ENCODE measurements at regions not wholly inside any gene's neighbourhood (a gene's known extent, or its start where the extent isn't known, plus 50 kb on each side); places are given as distances from the start of the nearest gene placed in this dataset.

DNA sequence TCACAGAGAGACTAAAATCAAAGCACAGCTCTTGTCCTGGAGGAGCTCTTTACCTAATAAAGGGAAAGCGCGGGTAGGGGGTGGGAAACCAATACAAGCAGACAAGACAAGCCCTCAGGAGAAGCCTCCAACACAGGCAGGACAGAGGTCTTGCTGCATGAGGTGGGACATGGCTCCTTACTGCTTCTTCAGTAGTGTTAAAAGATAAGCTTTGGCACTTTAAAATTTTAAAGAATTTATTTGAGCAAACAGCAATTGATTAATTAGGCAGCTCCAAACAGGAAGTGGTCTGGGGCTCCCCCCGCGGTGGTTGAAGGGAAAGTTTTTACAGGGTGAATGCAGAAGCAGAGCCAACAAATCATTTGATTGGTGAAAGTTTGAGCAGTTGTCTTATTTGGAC lies 50.3 kb upstream of the MACC1 start:
- no peak overlapping the region for H3K4me2 ChIP-seq (ENCODE audit: low read length)
- no peak overlapping the region for H3K27ac ChIP-seq (ENCODE audit: low read depth, low read length)
- no peaks in the 10 kb centered on the region for H3K9me3 ChIP-seq (ENCODE audit: control insufficient read depth, insufficient read depth, low read length)
- no peaks in the 10 kb centered on the region for H3F3A ChIP-seq (ENCODE audit: control insufficient read depth, insufficient read depth)
- no peaks in the 10 kb centered on the region for H3K79me2 ChIP-seq (ENCODE audit: control insufficient read depth, low read length)
- TF ChIP-seq CTCF (IDR thresholded peaks at IDR 0.05; ENCODE audit: low read depth, low read length, poor library complexity, severe bottlenecking) (peak; percentile 42), EZH2phosphoT487 (IDR thresholded peaks at IDR 0.05; ENCODE audit: borderline replicate concordance, low read length) (no peak)
- H3K4me1 ChIP-seq (ENCODE audit: control insufficient read depth, low read length) = peaks cover 3% of the 10 kb centered on the region; the same call in 1 of the 2 replicates
- H3K4me3 ChIP-seq (ENCODE audit: low read length) = no peak overlapping the region
- H3K9me2 ChIP-seq (replicated peaks; ENCODE audit: control insufficient read depth, low read length) = no peaks in the 10 kb centered on the region; the same call in 1 of the 2 replicates
- H3K36me3 ChIP-seq (ENCODE audit: control insufficient read depth, low read length) = no peaks in the 10 kb centered on the region
- H4K20me1 ChIP-seq (ENCODE audit: control insufficient read depth, insufficient read depth, low read depth, low read length) = no peaks in the 10 kb centered on the region
- H3K27me3 ChIP-seq (ENCODE audit: control insufficient read depth, low read length) = no peaks in the 10 kb centered on the region

DNA sequence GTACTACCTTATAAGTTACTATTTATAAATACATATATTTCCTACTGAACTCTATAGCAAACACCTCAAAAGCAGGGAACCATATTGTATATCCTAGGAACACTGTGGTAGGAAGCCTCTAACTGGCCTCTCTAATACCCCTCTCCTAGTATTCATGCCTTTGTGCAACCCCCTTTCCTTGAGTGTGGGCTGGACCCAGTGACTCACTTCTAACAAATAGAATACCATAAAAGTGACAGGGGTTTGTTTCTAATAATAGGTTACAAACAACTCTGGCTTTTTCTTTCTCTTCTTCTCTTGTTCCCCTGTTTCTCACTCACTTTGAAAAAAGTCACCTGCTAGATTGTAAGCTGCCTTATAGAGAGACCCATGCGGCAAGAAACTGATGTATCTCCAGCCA lies 51.6 kb upstream of the MACC1 start:
- no peaks in the 10 kb centered on the region for H3K9me3 ChIP-seq (ENCODE audit: control insufficient read depth, insufficient read depth, low read length)
- H3K79me2 ChIP-seq (ENCODE audit: control insufficient read depth, low read length) = no peaks in the 10 kb centered on the region
- no peaks in the 10 kb centered on the region; the same call in 1 of the 2 replicates for H3K9me2 ChIP-seq (replicated peaks; ENCODE audit: control insufficient read depth, low read length)
- H3K27ac ChIP-seq (ENCODE audit: low read depth, low read length) = no peak overlapping the region
- H3F3A ChIP-seq (ENCODE audit: control insufficient read depth, insufficient read depth) = no peaks in the 10 kb centered on the region
- H3K4me1 ChIP-seq (ENCODE audit: control insufficient read depth, low read length) = peaks cover 3% of the 10 kb centered on the region; the same call in 1 of the 2 replicates
- TF ChIP-seq CTCF (IDR thresholded peaks at IDR 0.05; ENCODE audit: low read depth, low read length, poor library complexity, severe bottlenecking) = no peak
- no peak for TF ChIP-seq EZH2phosphoT487 (IDR thresholded peaks at IDR 0.05; ENCODE audit: borderline replicate concordance, low read length)
- H3K4me3 ChIP-seq (ENCODE audit: low read length) = no peak overlapping the region
- no peaks in the 10 kb centered on the region for H3K27me3 ChIP-seq (ENCODE audit: control insufficient read depth, low read length)
- H3K36me3 ChIP-seq (ENCODE audit: control insufficient read depth, low read length) = no peaks in the 10 kb centered on the region
- no peaks in the 10 kb centered on the region for H4K20me1 ChIP-seq (ENCODE audit: control insufficient read depth, insufficient read depth, low read depth, low read length)
- no peak overlapping the region for H3K4me2 ChIP-seq (ENCODE audit: low read length)

DNA sequence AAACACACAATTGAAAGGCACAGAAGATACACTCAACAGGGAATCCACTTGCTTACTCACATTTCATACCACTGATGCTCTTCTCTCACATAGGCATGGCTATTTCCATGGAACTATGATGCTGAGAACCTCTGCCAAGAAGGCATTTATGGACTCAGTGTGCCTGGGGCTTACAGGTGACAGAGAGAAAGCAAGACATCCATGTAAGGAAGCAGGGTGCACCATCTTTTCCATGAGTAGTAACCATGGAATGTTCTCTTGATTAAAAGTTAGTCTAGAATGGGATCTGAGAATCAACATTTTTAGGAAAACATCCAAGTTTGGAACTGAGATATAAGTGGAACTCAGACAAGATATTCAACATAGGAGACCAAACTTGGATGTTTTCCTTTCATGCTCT lies 52.5 kb upstream of the MACC1 start:
- Histone ChIP-seq H3F3A (ENCODE audit: control insufficient read depth, insufficient read depth) (no peaks in the 10 kb centered on the region), H3K4me1 (ENCODE audit: control insufficient read depth, low read length) (peaks cover 3% of the 10 kb centered on the region; the same call in 1 of the 2 replicates), H3K4me2 (ENCODE audit: low read length) (no peak overlapping the region), H3K36me3 (ENCODE audit: control insufficient read depth, low read length) (no peaks in the 10 kb centered on the region), H3K9me3 (ENCODE audit: control insufficient read depth, insufficient read depth, low read length) (no peaks in the 10 kb centered on the region), H3K27ac (ENCODE audit: low read depth, low read length) (no peak overlapping the region), H3K79me2 (ENCODE audit: control insufficient read depth, low read length) (no peaks in the 10 kb centered on the region), H3K4me3 (ENCODE audit: low read length) (no peak overlapping the region), H3K9me2 (replicated peaks; ENCODE audit: control insufficient read depth, low read length) (no peaks in the 10 kb centered on the region; the same call in 1 of the 2 replicates), H4K20me1 (ENCODE audit: control insufficient read depth, insufficient read depth, low read depth, low read length) (no peaks in the 10 kb centered on the region), H3K27me3 (ENCODE audit: control insufficient read depth, low read length) (no peaks in the 10 kb centered on the region)
- no peak for TF ChIP-seq CTCF (IDR thresholded peaks at IDR 0.05; ENCODE audit: low read depth, low read length, poor library complexity, severe bottlenecking)
- TF ChIP-seq EZH2phosphoT487 (IDR thresholded peaks at IDR 0.05; ENCODE audit: borderline replicate concordance, low read length) = no peak

Measured in DOHH2 (cell line).